Osteoblast (primary cell): ENCODE measurements at regions not wholly inside any gene's neighbourhood (a gene's known extent, or its start where the extent isn't known, plus 50 kb on each side); places are given as distances from the start of the nearest gene placed in this dataset.

Experiments used
- DNase-seq: peaks from one replicate; pipeline ENCODE4 v3.0.0; 2011; ENCODE audit warnings: low spot score, mixed read lengths; ENCODE audit not compliant: insufficient read length; ENCODE audit errors: missing footprints
- H2AFZ ChIP-seq: 2 replicates; pipeline ENCODE4 v1.6.0; 2011; ENCODE audit warnings: mild to moderate bottlenecking, low read length
- H3K27ac ChIP-seq: 2 replicates; pipeline ENCODE4 v1.5.1; 2011; ENCODE audit warnings: mild to moderate bottlenecking, low read depth, low read length, moderate library complexity
- H3K27me3 ChIP-seq: 2 replicates; pipeline ENCODE4 v1.6.0; 2012; ENCODE audit warnings: mild to moderate bottlenecking, control low read depth, inconsistent platforms, low read length, moderate library complexity; ENCODE audit not compliant: insufficient read depth
- H3K36me3 ChIP-seq: 2 replicates; pipeline ENCODE4 v1.5.1; 2011; ENCODE audit warnings: mild to moderate bottlenecking, low read length, control low read depth, moderate library complexity; ENCODE audit not compliant: insufficient read depth
- H3K4me1 ChIP-seq: 2 replicates; pipeline ENCODE4 v1.5.1; 2011; ENCODE audit warnings: mild to moderate bottlenecking, low read length, control low read depth, moderate library complexity; ENCODE audit not compliant: insufficient read depth
- H3K4me2 ChIP-seq: 2 replicates; pipeline ENCODE4 v1.6.0; 2011; ENCODE audit warnings: mild to moderate bottlenecking, low read length; ENCODE audit not compliant: insufficient read depth
- H3K4me3 ChIP-seq: fragments of 200-600 bp; sonication (generic); 3 replicates; pipeline ENCODE4 v1.5.1; 2012; ENCODE audit warnings: mild to moderate bottlenecking, low read length, inconsistent platforms; ENCODE audit not compliant: insufficient read depth
- H3K79me2 ChIP-seq: 2 replicates; pipeline ENCODE4 v1.6.0; 2012; ENCODE audit warnings: mild to moderate bottlenecking, low read length, control low read depth, inconsistent platforms; ENCODE audit not compliant: insufficient read depth
- H3K9me3 ChIP-seq: 2 replicates; pipeline ENCODE4 v1.5.1; 2011; ENCODE audit warnings: low read depth, low read length, control low read depth
- H4K20me1 ChIP-seq: 2 replicates; pipeline ENCODE4 v1.6.0; 2012; ENCODE audit warnings: mild to moderate bottlenecking, low read length, control low read depth; ENCODE audit not compliant: insufficient read depth
- TF ChIP-seq, protein P1 (sequence below): IDR thresholded peaks from 2 replicates; pipeline ENCODE4 v1.5.1; 2011; ENCODE audit warnings: mild to moderate bottlenecking, low read depth, low read length, moderate library complexity; ENCODE audit errors: extremely low read depth

DNA sequence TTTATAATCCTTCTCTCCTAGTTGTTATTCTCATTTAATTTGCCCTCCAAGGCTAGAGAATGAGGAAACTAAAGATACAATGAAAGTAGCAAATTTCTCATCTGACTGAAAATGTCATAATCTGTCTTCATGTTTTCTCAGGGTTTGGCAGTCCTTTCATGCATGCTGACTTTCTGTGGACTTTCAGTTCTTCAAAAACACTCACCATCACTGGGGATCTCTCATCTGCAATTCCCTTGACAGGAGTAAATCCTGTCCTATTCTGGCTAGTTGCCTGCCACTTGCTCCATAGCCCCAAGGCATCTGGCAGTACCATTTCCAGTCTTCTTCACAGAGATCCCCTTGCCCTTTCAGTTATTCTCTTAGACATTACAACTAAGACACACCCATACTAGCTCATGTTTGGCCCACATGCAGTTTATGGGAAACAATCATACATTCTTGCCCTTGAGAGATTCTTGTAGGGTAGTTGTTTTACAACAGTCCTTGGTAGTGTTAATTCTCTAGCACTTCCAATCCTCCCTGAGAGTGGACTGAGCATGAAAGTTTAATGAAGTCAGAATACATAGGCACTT lies 449.7 kb upstream of the KLHL4 start:
- TF ChIP-seq, protein P1, sequence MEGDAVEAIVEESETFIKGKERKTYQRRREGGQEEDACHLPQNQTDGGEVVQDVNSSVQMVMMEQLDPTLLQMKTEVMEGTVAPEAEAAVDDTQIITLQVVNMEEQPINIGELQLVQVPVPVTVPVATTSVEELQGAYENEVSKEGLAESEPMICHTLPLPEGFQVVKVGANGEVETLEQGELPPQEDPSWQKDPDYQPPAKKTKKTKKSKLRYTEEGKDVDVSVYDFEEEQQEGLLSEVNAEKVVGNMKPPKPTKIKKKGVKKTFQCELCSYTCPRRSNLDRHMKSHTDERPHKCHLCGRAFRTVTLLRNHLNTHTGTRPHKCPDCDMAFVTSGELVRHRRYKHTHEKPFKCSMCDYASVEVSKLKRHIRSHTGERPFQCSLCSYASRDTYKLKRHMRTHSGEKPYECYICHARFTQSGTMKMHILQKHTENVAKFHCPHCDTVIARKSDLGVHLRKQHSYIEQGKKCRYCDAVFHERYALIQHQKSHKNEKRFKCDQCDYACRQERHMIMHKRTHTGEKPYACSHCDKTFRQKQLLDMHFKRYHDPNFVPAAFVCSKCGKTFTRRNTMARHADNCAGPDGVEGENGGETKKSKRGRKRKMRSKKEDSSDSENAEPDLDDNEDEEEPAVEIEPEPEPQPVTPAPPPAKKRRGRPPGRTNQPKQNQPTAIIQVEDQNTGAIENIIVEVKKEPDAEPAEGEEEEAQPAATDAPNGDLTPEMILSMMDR: no peak
- no peak for DNase-seq
- H3K27me3 ChIP-seq: no peaks in the 10 kb centered on the region
- no peak overlapping the region for H3K4me3 ChIP-seq
- no peaks in the 10 kb centered on the region for H3K36me3 ChIP-seq
- no peaks in the 10 kb centered on the region for H3K9me3 ChIP-seq
- H2AFZ ChIP-seq: no peak overlapping the region
- H3K27ac ChIP-seq: no peak overlapping the region
- no peaks in the 10 kb centered on the region for H3K79me2 ChIP-seq
- no peaks in the 10 kb centered on the region for H3K4me1 ChIP-seq
- H4K20me1 ChIP-seq: no peaks in the 10 kb centered on the region
- H3K4me2 ChIP-seq: no peak overlapping the region

DNA sequence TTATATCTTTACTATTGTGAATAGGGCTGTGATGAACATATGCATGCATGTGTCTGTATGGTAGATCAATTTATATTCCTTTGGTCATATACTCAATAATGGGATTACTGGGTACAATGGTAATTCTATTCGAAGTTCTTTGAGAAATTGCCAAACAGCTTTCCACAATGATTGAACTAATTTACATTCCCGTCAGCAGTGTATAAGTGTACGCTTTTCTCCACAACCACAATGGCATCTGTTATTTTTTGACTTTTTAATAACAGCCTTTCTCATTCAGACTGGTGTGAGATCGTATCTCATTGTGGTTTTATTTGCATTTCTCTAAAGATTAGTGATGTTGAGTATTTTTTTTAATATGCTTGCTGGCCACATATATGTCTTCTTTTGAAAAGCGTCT lies 439.4 kb upstream of the KLHL4 start:
- TF ChIP-seq, protein P1: no peak
- Histone ChIP-seq H3K79me2 (no peaks in the 10 kb centered on the region), H3K27ac (no peak overlapping the region), H4K20me1 (no peaks in the 10 kb centered on the region), H3K36me3 (no peaks in the 10 kb centered on the region), H3K4me1 (no peaks in the 10 kb centered on the region), H3K9me3 (no peaks in the 10 kb centered on the region), H3K4me2 (no peak overlapping the region), H3K27me3 (no peaks in the 10 kb centered on the region), H2AFZ (no peak overlapping the region), H3K4me3 (no peak overlapping the region)
- no peak for DNase-seq

DNA sequence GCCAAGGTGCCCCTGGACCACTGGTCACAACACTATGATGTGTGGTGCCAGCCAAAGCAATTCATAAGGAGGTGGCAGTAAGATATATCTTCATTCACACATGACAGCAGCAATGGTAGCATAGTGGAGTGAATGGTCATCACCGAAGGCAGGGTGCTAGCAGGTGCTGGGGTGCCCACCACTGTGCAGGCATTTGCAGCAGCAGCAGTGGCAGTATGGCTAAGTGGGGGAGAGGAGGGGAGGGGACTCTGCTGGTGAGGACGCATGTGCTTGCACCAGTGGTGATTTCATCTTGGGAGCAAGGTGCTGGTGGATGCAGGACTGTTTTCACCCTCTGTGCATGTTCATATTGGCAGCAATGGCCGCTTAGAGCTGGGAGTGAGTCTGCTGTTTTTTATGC lies 419.1 kb upstream of the KLHL4 start:
- H3K4me3 ChIP-seq: no peak overlapping the region
- no peaks in the 10 kb centered on the region for H4K20me1 ChIP-seq
- no peaks in the 10 kb centered on the region for H3K4me1 ChIP-seq
- H2AFZ ChIP-seq: no peak overlapping the region
- no peaks in the 10 kb centered on the region for H3K79me2 ChIP-seq
- H3K27me3 ChIP-seq: no peaks in the 10 kb centered on the region
- H3K4me2 ChIP-seq: no peak overlapping the region
- no peaks in the 10 kb centered on the region for H3K36me3 ChIP-seq
- DNase-seq: no peak
- no peak overlapping the region for H3K27ac ChIP-seq
- TF ChIP-seq, protein P1: no peak
- H3K9me3 ChIP-seq: no peaks in the 10 kb centered on the region

DNA sequence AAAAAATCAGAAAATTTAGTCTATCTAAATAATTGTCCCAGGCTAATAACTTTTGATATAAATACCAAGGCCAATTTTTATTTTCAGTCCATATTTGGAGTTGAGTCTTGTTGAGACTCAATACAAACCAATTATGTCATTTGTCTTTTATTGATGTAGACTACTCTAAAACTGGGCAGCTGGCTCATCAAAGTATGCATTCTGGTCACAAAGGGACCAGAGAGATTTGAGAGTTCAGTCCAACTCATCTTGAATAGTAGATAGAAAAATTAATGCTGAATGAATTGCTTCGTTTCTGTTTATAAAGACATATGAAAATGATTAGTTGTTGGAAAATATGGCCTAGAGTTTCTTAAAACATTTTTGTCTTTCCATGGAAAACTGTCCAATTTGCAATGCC lies 412.5 kb upstream of the KLHL4 start:
- Histone ChIP-seq H3K27ac (no peak overlapping the region), H3K79me2 (no peaks in the 10 kb centered on the region), H4K20me1 (no peaks in the 10 kb centered on the region), H2AFZ (no peak overlapping the region), H3K4me3 (no peak overlapping the region), H3K4me1 (no peaks in the 10 kb centered on the region), H3K9me3 (no peaks in the 10 kb centered on the region), H3K27me3 (no peaks in the 10 kb centered on the region), H3K4me2 (no peak overlapping the region), H3K36me3 (no peaks in the 10 kb centered on the region)
- TF ChIP-seq, protein P1: no peak
- DNase-seq: no peak
